H1 (cell line): ENCODE measurements at regions not wholly inside any gene's neighbourhood (a gene's known extent, or its start where the extent isn't known, plus 50 kb on each side); places are given as distances from the start of the nearest gene placed in this dataset.

Experiments used
- ATF2 ChIP-seq: IDR thresholded peaks from 2 replicates; pipeline ENCODE4 v1.6.1; 2012; ENCODE audit warnings: low read length, inconsistent platforms
- KDM4A ChIP-seq: IDR thresholded peaks from one replicate; pipeline ENCODE4 v1.7.1; 2012; ENCODE audit warnings: low read depth, mild to moderate bottlenecking, moderate library complexity, low read length, inconsistent platforms; ENCODE audit not compliant: severe bottlenecking

- TF ChIP-seq ATF2 (no peak), KDM4A (no peak)
Observed at GRCh38 chr1:238201992-238202391, 311.3 kb upstream of the ZP4 start (continued).
